ENCODE measurements at regions not wholly inside any gene's neighbourhood (a gene's known extent, or its start where the extent isn't known, plus 50 kb on each side); places are given as distances from the start of the nearest gene placed in this dataset.

GRCh38 chr4:159476886-159477285 lies 374.0 kb downstream of the RAPGEF2 start:
- no peak overlapping the region for H3K9ac ChIP-seq (ENCODE audit: insufficient read depth, low read depth, low read length)
- ChIA-PET CTCF (ENCODE audit: low intra/inter-chr PET ratio, low total read pairs) (no interaction called here), POLR2A (no interaction called here)
- no peak for FAIRE-seq
- no peaks in the 10 kb centered on the region for H3K9me3 ChIP-seq (ENCODE audit: low read length)
- peak overlapping the region; percentile 37 for H2AFZ ChIP-seq (ENCODE audit: low read length)
- ATAC-seq, result no peak
- DNase-seq (ENCODE audit: low spot score), result no peak
- WGBS (ENCODE audit: low lambda C conversion rate), result 94% methylated on average over 1 of the region's 1 CpG
- no peak overlapping the region for H3K4me3 ChIP-seq (replicated peaks in 1 of 3; ENCODE audit: insufficient read depth in 1 of 3, low read depth in 2 of 3, low read length in 3 of 3)
- in situ Hi-C loops (cut with HindIII; ENCODE audit: extremely low pct_ligation_motif_present, low pct_unique_long_range_greater_than_20kb) (no loop called here), intact Hi-C loops (cut with micrococcal nuclease; ENCODE audit: unreplicated experiment) (no loop called here)
- BruUV-seq (replicated peaks), result no TSS peak
- no peaks in the 10 kb centered on the region for H4K20me1 ChIP-seq (ENCODE audit: insufficient read depth, low read length)
- H3K36me3 ChIP-seq (replicated peaks in 1 of 2; ENCODE audit: control insufficient read depth in 1 of 2, insufficient read depth in 2 of 2, low read length in 2 of 2), result no peaks in the 10 kb centered on the region
- no peaks in the 10 kb centered on the region for H3K27me3 ChIP-seq (ENCODE audit: control insufficient read depth in 1 of 2, insufficient read depth in 2 of 2, low read length in 2 of 2)
- H3K4me2 ChIP-seq (ENCODE audit: low read depth, low read length), result peak overlapping the region; percentile 67; the same call in 1 of the 2 replicates
- 0 out of 2 replicates have a peak, but pooled peaks cover 9% of the 10 kb centered on the region for H3K4me1 ChIP-seq (ENCODE audit: insufficient read depth, low read length)
- no peak overlapping the region for H3K27ac ChIP-seq (ENCODE audit: extremely low read length, insufficient read depth, low read length)
- no peaks in the 10 kb centered on the region for H3K79me2 ChIP-seq (ENCODE audit: insufficient read depth, low read length)
- TF ChIP-seq ZNF605 (CRISPR knock-in tag; IDR thresholded peaks at IDR 0.05) (no peak), KLF6 (CRISPR knock-in tag; IDR thresholded peaks at IDR 0.05) (no peak), KDM5A (IDR thresholded peaks at IDR 0.05; ENCODE audit: borderline replicate concordance, low read length) (no peak), ZNF746 (CRISPR knock-in tag; IDR thresholded peaks at IDR 0.05) (no peak), ZBTB10 (CRISPR knock-in tag; IDR thresholded peaks at IDR 0.05; ENCODE audit: borderline replicate concordance) (no peak), HDAC1 (CRISPR knock-in tag; IDR thresholded peaks at IDR 0.05) (no peak), CBX5 (CRISPR knock-in tag; IDR thresholded peaks at IDR 0.05; ENCODE audit: borderline replicate concordance) (no peak), ZMYM2 (CRISPR knock-in tag; IDR thresholded peaks at IDR 0.05) (no peak), HMG20B (CRISPR knock-in tag; conservative IDR thresholded peaks at IDR 0.05) (no peak), NCOA1 (CRISPR knock-in tag; IDR thresholded peaks at IDR 0.05) (no peak), ZSCAN30 (CRISPR knock-in tag; IDR thresholded peaks at IDR 0.05) (no peak), CBFB (CRISPR knock-in tag; IDR thresholded peaks at IDR 0.05) (no peak), TCF12 (IDR thresholded peaks at IDR 0.05) (no peak), TCF12 (CRISPR knock-in tag; IDR thresholded peaks at IDR 0.05) (no peak), TMF1 (CRISPR knock-in tag; IDR thresholded peaks at IDR 0.05; ENCODE audit: low read depth) (no peak), HOXA7 (CRISPR knock-in tag; IDR thresholded peaks at IDR 0.05) (no peak), ZNF264 (CRISPR knock-in tag; IDR thresholded peaks at IDR 0.05) (no peak), RFX5 (IDR thresholded peaks at IDR 0.05; ENCODE audit: low read depth, low read length) (no peak)
